ENCODE measurements at regions not wholly inside any gene's neighbourhood (a gene's known extent, or its start where the extent isn't known, plus 50 kb on each side); places are given as distances from the start of the nearest gene placed in this dataset.

DNA sequence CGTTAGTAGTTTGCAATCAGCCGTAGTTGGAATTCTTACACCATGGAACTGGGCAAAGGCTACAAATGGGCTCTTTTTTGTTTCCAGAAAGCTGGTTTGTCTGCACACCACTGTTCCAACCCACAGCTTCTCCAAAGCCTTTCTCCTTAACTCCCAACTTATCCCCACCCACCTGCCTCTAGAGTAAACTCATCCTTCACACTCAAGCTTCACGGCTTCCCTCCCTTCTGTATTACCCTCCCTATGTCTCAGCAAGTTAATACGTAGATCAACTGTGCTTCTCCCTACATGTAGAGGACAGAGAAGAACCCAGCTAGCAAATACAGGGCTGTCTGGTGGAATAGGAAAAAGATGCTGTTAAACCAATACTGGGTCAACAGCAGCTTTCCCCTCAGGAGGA is 363.0 kb upstream of the IL12A start:
- Histone ChIP-seq H3K9me3 (no peaks in the 10 kb centered on the region), H3K4me1 (ENCODE audit: control insufficient read depth in 1 of 2, insufficient read depth in 2 of 2, low read depth in 1 of 2, low read length in 1 of 2) (peaks cover 0 to 6% of the 10 kb centered on the region in 2 experiments; a peak in 2 of 4 replicates), H3K4me3 (ENCODE audit: low read depth in 2 of 2, low read length in 1 of 2) (no peak overlapping the region), H3K27ac (ENCODE audit: low read depth in 2 of 2, low read length in 1 of 2) (no peak overlapping the region), H3F3A (replicated peaks; ENCODE audit: insufficient read depth) (no peaks in the 10 kb centered on the region), H3K36me3 (replicated peaks in 1 of 2; ENCODE audit: control insufficient read depth in 1 of 2, insufficient read depth in 2 of 2, low read length in 1 of 2) (no peaks in the 10 kb centered on the region), H3K4me2 (no peak overlapping the region), H3K9me2 (no peaks in the 10 kb centered on the region), H2AFZ (ENCODE audit: low read depth) (no peak overlapping the region), H4K20me1 (ENCODE audit: insufficient read depth) (no peaks in the 10 kb centered on the region), H3K27me3 (ENCODE audit: insufficient read depth) (no peaks in the 10 kb centered on the region), H3K9ac (no peak overlapping the region), H3K79me2 (ENCODE audit: insufficient read depth) (no peaks in the 10 kb centered on the region)
- ChIA-PET CTCF (interaction anchor here (0.9 to 1.5 kb wide), 4 partner anchors 10 to 406 kb away, joined by 3 to 6 read pairs (median 4); no protein-coding TSS in a partner anchor), POLR2A (no interaction called here)
- DNase-seq: no peak
- WGBS (ENCODE audit: low lambda C conversion rate): 93% methylated on average over 4 of the region's 4 CpGs
- no peak for TF ChIP-seq TCF12 (IDR thresholded peaks at IDR 0.05)
- TF ChIP-seq NRF1 (IDR thresholded peaks at IDR 0.05; ENCODE audit: low read depth, low read length): no peak
- TF ChIP-seq, protein P1, sequence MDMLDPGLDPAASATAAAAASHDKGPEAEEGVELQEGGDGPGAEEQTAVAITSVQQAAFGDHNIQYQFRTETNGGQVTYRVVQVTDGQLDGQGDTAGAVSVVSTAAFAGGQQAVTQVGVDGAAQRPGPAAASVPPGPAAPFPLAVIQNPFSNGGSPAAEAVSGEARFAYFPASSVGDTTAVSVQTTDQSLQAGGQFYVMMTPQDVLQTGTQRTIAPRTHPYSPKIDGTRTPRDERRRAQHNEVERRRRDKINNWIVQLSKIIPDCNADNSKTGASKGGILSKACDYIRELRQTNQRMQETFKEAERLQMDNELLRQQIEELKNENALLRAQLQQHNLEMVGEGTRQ (IDR thresholded peaks at IDR 0.05; ENCODE audit: borderline replicate concordance, low read depth, low read length): no peak
- no peak for TF ChIP-seq CHD2 (IDR thresholded peaks at IDR 0.05; ENCODE audit: low read length, partially characterized antibody)
- TF ChIP-seq, protein P2, sequence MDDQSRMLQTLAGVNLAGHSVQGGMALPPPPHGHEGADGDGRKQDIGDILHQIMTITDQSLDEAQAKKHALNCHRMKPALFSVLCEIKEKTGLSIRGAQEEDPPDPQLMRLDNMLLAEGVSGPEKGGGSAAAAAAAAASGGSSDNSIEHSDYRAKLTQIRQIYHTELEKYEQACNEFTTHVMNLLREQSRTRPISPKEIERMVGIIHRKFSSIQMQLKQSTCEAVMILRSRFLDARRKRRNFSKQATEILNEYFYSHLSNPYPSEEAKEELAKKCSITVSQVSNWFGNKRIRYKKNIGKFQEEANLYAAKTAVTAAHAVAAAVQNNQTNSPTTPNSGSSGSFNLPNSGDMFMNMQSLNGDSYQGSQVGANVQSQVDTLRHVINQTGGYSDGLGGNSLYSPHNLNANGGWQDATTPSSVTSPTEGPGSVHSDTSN (IDR thresholded peaks at IDR 0.05): no peak
- no peak for TF ChIP-seq SMC3 (IDR thresholded peaks at IDR 0.05; ENCODE audit: low read depth, low read length)
- no peak for TF ChIP-seq TAF1 (IDR thresholded peaks at IDR 0.05; ENCODE audit: borderline replicate concordance, low read depth, low read length)
- TF ChIP-seq FOXJ3 (CRISPR knock-in tag; IDR thresholded peaks at IDR 0.05): no peak
- TF ChIP-seq ELF1 (IDR thresholded peaks at IDR 0.05): no peak
- no peak for TF ChIP-seq JUND (IDR thresholded peaks at IDR 0.05)
- no peak for TF ChIP-seq CTCF (IDR thresholded peaks at IDR 0.05)
- TF ChIP-seq TEAD4 (IDR thresholded peaks at IDR 0.05; ENCODE audit: borderline replicate concordance, insufficient read depth): no peak
- TF ChIP-seq, protein P3, sequence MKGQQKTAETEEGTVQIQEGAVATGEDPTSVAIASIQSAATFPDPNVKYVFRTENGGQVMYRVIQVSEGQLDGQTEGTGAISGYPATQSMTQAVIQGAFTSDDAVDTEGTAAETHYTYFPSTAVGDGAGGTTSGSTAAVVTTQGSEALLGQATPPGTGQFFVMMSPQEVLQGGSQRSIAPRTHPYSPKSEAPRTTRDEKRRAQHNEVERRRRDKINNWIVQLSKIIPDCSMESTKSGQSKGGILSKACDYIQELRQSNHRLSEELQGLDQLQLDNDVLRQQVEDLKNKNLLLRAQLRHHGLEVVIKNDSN (IDR thresholded peaks at IDR 0.05; ENCODE audit: borderline replicate concordance, low read depth): no peak
- TF ChIP-seq EZH2phosphoT487 (IDR thresholded peaks at IDR 0.05; ENCODE audit: borderline replicate concordance, low read depth): no peak
- TF ChIP-seq FOXM1 (IDR thresholded peaks at IDR 0.05; ENCODE audit: low read depth): no peak
- TF ChIP-seq FOSL2 (IDR thresholded peaks at IDR 0.05; ENCODE audit: borderline replicate concordance, low read depth): no peak
- TF ChIP-seq YY1 (IDR thresholded peaks at IDR 0.05; ENCODE audit: low read depth): no peak
- no peak for TF ChIP-seq GABPA (IDR thresholded peaks at IDR 0.05; ENCODE audit: low read depth)
- no peak for TF ChIP-seq ZBTB33 (IDR thresholded peaks at IDR 0.05; ENCODE audit: borderline replicate concordance, low read depth)
- TF ChIP-seq MAX (IDR thresholded peaks at IDR 0.05; ENCODE audit: low read depth): no peak
